Thyroid gland (tissue), 4 donors: ENCODE measurements at regions not wholly inside any gene's neighbourhood (a gene's known extent, or its start where the extent isn't known, plus 50 kb on each side); places are given as distances from the start of the nearest gene placed in this dataset.

ENCODE experiments used
- DNase-seq, 2 donors: peaks; one replicate each; pipeline ENCODE4 v3.0.0-alpha.2; 2019
- H3K27ac ChIP-seq, 3 donors: fragments of 200-600 bp; sonication (generic); 1 replicate in 2 of 3; 2 replicates in 1 of 3; pipeline ENCODE4 v1.5.1; 2016 to 2019; ENCODE audit warnings: mild to moderate bottlenecking in 1 of 3, moderate library complexity in 1 of 3
- H3K27me3 ChIP-seq: fragments of 200-600 bp; sonication (generic); one replicate; pipeline ENCODE4 v1.5.1; 2019
- H3K36me3 ChIP-seq, 2 donors: fragments of 200-600 bp; sonication (generic); one replicate each; pipeline ENCODE4 v1.5.1; 2016 to 2019
- H3K4me1 ChIP-seq, 2 donors: fragments of 200-600 bp; sonication (generic); one replicate each; pipeline ENCODE4 v1.5.1; 2017 to 2019
- H3K4me3 ChIP-seq, 3 donors: fragments of 200-600 bp; sonication (generic); replicated peaks in 1 of 3; 1 replicate in 2 of 3; 2 replicates in 1 of 3; pipeline ENCODE4 v1.5.1; 2016; ENCODE audit warnings: mild to moderate bottlenecking in 1 of 3
- H3K9me3 ChIP-seq: fragments of 200-600 bp; sonication (generic); one replicate; pipeline ENCODE4 v1.5.1; 2017
- CTCF ChIP-seq, 6 experiments: fragments of 200-600 bp in 3 of 6; fragments of 450-650 bp in 3 of 6; sonication (generic) in 3 of 6; IDR thresholded peaks; one replicate each; pipeline ENCODE4 v1.5.1; 2016 to 2019; ENCODE audit warnings: antibody characterized with exemption in 6 of 6, mild to moderate bottlenecking in 2 of 6, inconsistent platforms in 1 of 6, moderate library complexity in 1 of 6
- POLR2A ChIP-seq, 2 donors: fragments of 450-650 bp; IDR thresholded peaks; one replicate each; pipeline ENCODE4 v1.6.1; 2017; ENCODE audit warnings: antibody characterized with exemption in 2 of 2, mild to moderate bottlenecking in 2 of 2, moderate library complexity in 1 of 2
- WGBS, 2 donors: methylation state at CpG; one replicate each; pipeline ENCODE4 v1.1.5; 2017; 5-methylcytosine and 5-hydroxymethylcytosine counted together
- intact Hi-C: fragments of 100-400 bp; cut with DNase I; formaldehyde crosslinking; loops from one replicate; pipeline ENCODE4 v1.15.1; 2023

- Histone ChIP-seq H3K27me3 (no peaks in the 10 kb centered on the region), H3K4me1 (peaks cover 47 to 50% of the 10 kb centered on the region in 2 donors), H3K4me3 (no peak overlapping the region), H3K36me3 (no peaks in the 10 kb centered on the region), H3K27ac (peak overlapping the region; percentile 78 to 83 (median 79)), H3K9me3 (no peaks in the 10 kb centered on the region)
- intact Hi-C loops, result no loop called here
- no peak for DNase-seq
- TF ChIP-seq CTCF (IDR thresholded peaks at IDR 0.05) (no peak), POLR2A (IDR thresholded peaks at IDR 0.05) (no peak)
- WGBS, 2 donors, result 88 to 91% methylated on average over 3 of the region's 3 CpGs
Observed at GRCh38 chr6:85396159-85396808, 53.6 kb upstream of the NT5E start.

GRCh38 chr6:85395746-85396145 lies 54.1 kb upstream of the NT5E start:
- no peaks in the 10 kb centered on the region for H3K9me3 ChIP-seq
- peaks cover 47 to 51% of the 10 kb centered on the region in 2 donors for H3K4me1 ChIP-seq
- intact Hi-C loops, result no loop called here
- H3K36me3 ChIP-seq, result no peaks in the 10 kb centered on the region
- H3K4me3 ChIP-seq, result no peak overlapping the region
- no peak for TF ChIP-seq POLR2A (IDR thresholded peaks at IDR 0.05)
- TF ChIP-seq CTCF (IDR thresholded peaks at IDR 0.05), result no peak
- peak overlapping the region; percentile 78 to 83 (median 79) for H3K27ac ChIP-seq
- H3K27me3 ChIP-seq, result no peaks in the 10 kb centered on the region
- no peak for DNase-seq

GRCh38 chr6:85394853-85395538 lies 54.9 kb upstream of the NT5E start:
- DNase-seq, result peak; percentile 73 to 75
- Histone ChIP-seq H3K27me3 (no peaks in the 10 kb centered on the region), H3K9me3 (no peaks in the 10 kb centered on the region), H3K27ac (peak overlapping the region; percentile 78 to 83 (median 79)), H3K36me3 (no peaks in the 10 kb centered on the region), H3K4me3 (no peak overlapping the region), H3K4me1 (peaks cover 48% of the 10 kb centered on the region in 2 donors)
- TF ChIP-seq POLR2A (IDR thresholded peaks at IDR 0.05), result no peak
- TF ChIP-seq CTCF (IDR thresholded peaks at IDR 0.05), result no peak
- 50 to 54% methylated on average over 1 of the region's 1 CpG for WGBS, 2 donors
- intact Hi-C loops, result no loop called here

GRCh38 chr6:85394199-85394598 lies 55.7 kb upstream of the NT5E start:
- no peaks in the 10 kb centered on the region for H3K36me3 ChIP-seq
- H3K27me3 ChIP-seq, result no peaks in the 10 kb centered on the region
- no peaks in the 10 kb centered on the region for H3K9me3 ChIP-seq
- TF ChIP-seq CTCF (IDR thresholded peaks at IDR 0.05) (no peak), POLR2A (IDR thresholded peaks at IDR 0.05) (no peak)
- no peak overlapping the region for H3K4me3 ChIP-seq
- peaks cover 45 to 47% of the 10 kb centered on the region in 2 donors for H3K4me1 ChIP-seq
- 97 to 100% methylated on average over 1 of the region's 1 CpG for WGBS, 2 donors
- no peak for DNase-seq
- H3K27ac ChIP-seq, result peak overlapping the region; percentile 62 to 83 (median 78)
- intact Hi-C loops, result no loop called here

- peaks cover 40 to 47% of the 10 kb centered on the region in 2 donors for H3K4me1 ChIP-seq
- H3K4me3 ChIP-seq, result no peak overlapping the region
- H3K27me3 ChIP-seq, result no peaks in the 10 kb centered on the region
- 98% methylated on average over 4 of the region's 4 CpGs for WGBS, 2 donors
- no peaks in the 10 kb centered on the region for H3K9me3 ChIP-seq
- no peaks in the 10 kb centered on the region for H3K36me3 ChIP-seq
- DNase-seq, result no peak
- intact Hi-C loops, result no loop called here
- H3K27ac ChIP-seq, result no peak overlapping the region
- no peak for TF ChIP-seq POLR2A (IDR thresholded peaks at IDR 0.05)
- TF ChIP-seq CTCF (IDR thresholded peaks at IDR 0.05), result no peak
Observed at GRCh38 chr6:85392379-85392778, 57.5 kb upstream of the NT5E start.
